Naive thymus-derived CD4-positive, alpha-beta T cell (primary cell): ENCODE measurements at regions not wholly inside any gene's neighbourhood (a gene's known extent, or its start where the extent isn't known, plus 50 kb on each side); places are given as distances from the start of the nearest gene placed in this dataset.

ENCODE experiments used
- ATAC-seq: fragments of 150-1000 bp; cut with Tn5 transposase; 2 replicates; pipeline ENCODE4 v1.10.0; 2021; ENCODE audit warnings: mild to moderate bottlenecking, moderate library complexity
- CTCF ChIA-PET: fragments of 350-600 bp; sonication (Branson Sonifier 250); formaldehyde crosslinking; loops from one replicate; lab custom pipeline; 2021; ENCODE audit warnings: antibody characterized with exemption; lab: Charles Lee
- POLR2A ChIA-PET: fragments of 350-600 bp; sonication (Branson Sonifier 250); formaldehyde crosslinking; loops from one replicate; lab custom pipeline; 2021; ENCODE audit warnings: antibody characterized with exemption, inconsistent platforms; lab: Charles Lee
- DNase-seq, 9 donors: peaks; one replicate each; pipeline versions ENCODE4 v3.0.0 to v3.0.0-alpha.2; 2020 to 2022; ENCODE audit warnings: mixed read lengths in 1 of 9
- H3K27ac ChIP-seq: one replicate; pipeline ENCODE4 v1.7.0; 2013; ENCODE audit warnings: mild to moderate bottlenecking, low read depth, low read length, moderate library complexity
- H3K27me3 ChIP-seq, 2 donors: one replicate each; pipeline ENCODE4 v1.7.0; 2013; ENCODE audit warnings: low read length in 2 of 2, mild to moderate bottlenecking in 2 of 2, moderate library complexity in 2 of 2; ENCODE audit not compliant: control insufficient read depth in 2 of 2, insufficient read depth in 2 of 2
- H3K36me3 ChIP-seq, 3 experiments: 1 replicate in 2 of 3; 2 replicates in 1 of 3; pipeline ENCODE4 v1.7.0; 2013; ENCODE audit warnings: low read length in 3 of 3, mild to moderate bottlenecking in 3 of 3, moderate library complexity in 1 of 3; ENCODE audit not compliant: insufficient read depth in 3 of 3, control insufficient read depth in 2 of 3
- H3K4me1 ChIP-seq, 2 donors: one replicate each; pipeline ENCODE4 v1.7.0; 2013; ENCODE audit warnings: low read length in 2 of 2, mild to moderate bottlenecking in 2 of 2, moderate library complexity in 1 of 2; ENCODE audit not compliant: control insufficient read depth in 2 of 2, insufficient read depth in 2 of 2
- H3K4me3 ChIP-seq: 2 replicates; pipeline ENCODE4 v1.7.0; 2013; ENCODE audit warnings: mild to moderate bottlenecking, low read length
- H3K9me3 ChIP-seq, 3 experiments: 1 replicate in 2 of 3; 2 replicates in 1 of 3; pipeline ENCODE4 v1.7.0; 2013; ENCODE audit warnings: low read length in 3 of 3; ENCODE audit not compliant: control insufficient read depth in 2 of 3
- H3K27ac Mint-ChIP-seq, 9 donors: one replicate each; pipeline ENCODE4 v1.8.0; 2020 to 2022; ENCODE audit warnings: mixed read lengths in 9 of 9, mild to moderate bottlenecking in 8 of 9, moderate library complexity in 5 of 9, inconsistent platforms in 2 of 9
- H3K27me3 Mint-ChIP-seq, 5 donors: one replicate each; pipeline ENCODE4 v1.8.0; 2021 to 2022; ENCODE audit warnings: mixed read lengths in 5 of 5, mild to moderate bottlenecking in 1 of 5
- H3K36me3 Mint-ChIP-seq, 5 donors: one replicate each; pipeline ENCODE4 v1.8.0; 2020 to 2022; ENCODE audit warnings: mixed read lengths in 5 of 5, mild to moderate bottlenecking in 3 of 5, inconsistent platforms in 1 of 5
- H3K4me1 Mint-ChIP-seq, 7 donors: one replicate each; pipeline ENCODE4 v1.8.0; 2020 to 2022; ENCODE audit warnings: mixed read lengths in 7 of 7, mild to moderate bottlenecking in 3 of 7, inconsistent platforms in 1 of 7
- H3K4me3 Mint-ChIP-seq, 10 donors: one replicate each; pipeline ENCODE4 v1.8.0; 2020 to 2022; ENCODE audit warnings: mild to moderate bottlenecking in 10 of 10, mixed read lengths in 10 of 10, moderate library complexity in 6 of 10, inconsistent platforms in 2 of 10
- H3K9me3 Mint-ChIP-seq, 11 donors: one replicate each; pipeline ENCODE4 v1.8.0; 2020 to 2022; ENCODE audit warnings: mixed read lengths in 11 of 11, mild to moderate bottlenecking in 4 of 11, inconsistent platforms in 1 of 11, moderate library complexity in 1 of 11
- intact Hi-C, 2 donors: fragments of 100-400 bp; cut with micrococcal nuclease; formaldehyde crosslinking; loops; one replicate each; pipeline ENCODE4 v1.15.1; 2023

- H3K27ac Mint-ChIP-seq: no peak overlapping the region
- DNase-seq (no peak), ATAC-seq (no peak)
- intact Hi-C loops: no loop called here
- H3K27me3 ChIP-seq: no peaks in the 10 kb centered on the region
- no peaks in the 10 kb centered on the region for H3K36me3 ChIP-seq
- H3K27me3 Mint-ChIP-seq: no peaks in the 10 kb centered on the region
- ChIA-PET CTCF (no interaction called here), POLR2A (no interaction called here)
- peaks cover 0 to 14% (median 5%) of the 10 kb centered on the region in 11 donors for H3K9me3 Mint-ChIP-seq
- no peaks in the 10 kb centered on the region for H3K4me1 ChIP-seq
- no peak overlapping the region for H3K4me3 ChIP-seq
- peaks cover 0 to 4% (median 0%) of the 10 kb centered on the region in 5 donors for H3K36me3 Mint-ChIP-seq
- H3K27ac ChIP-seq: no peak overlapping the region
- peaks cover 0 to 6% (median 3%) of the 10 kb centered on the region in 3 experiments for H3K9me3 ChIP-seq
- no peak overlapping the region for H3K4me3 Mint-ChIP-seq
- H3K4me1 Mint-ChIP-seq: no peaks in the 10 kb centered on the region
Measured at GRCh38 chr16:61289141-61289540, 747.1 kb downstream of the CDH8 start.

GRCh38 chr16:61277849-61278248 is 758.4 kb downstream of the CDH8 start:
- intact Hi-C loops: no loop called here
- POLR2A ChIA-PET: no interaction called here
- H3K9me3 Mint-ChIP-seq: peaks cover 11 to 45% (median 18%) of the 10 kb centered on the region in 11 donors
- H3K4me3 Mint-ChIP-seq: no peak overlapping the region
- CTCF ChIA-PET: no interaction called here
- H3K4me3 ChIP-seq: no peak overlapping the region
- no peak for ATAC-seq
- no peaks in the 10 kb centered on the region for H3K36me3 ChIP-seq
- H3K27me3 Mint-ChIP-seq: no peaks in the 10 kb centered on the region
- no peaks in the 10 kb centered on the region for H3K27me3 ChIP-seq
- no peaks in the 10 kb centered on the region for H3K4me1 Mint-ChIP-seq
- H3K9me3 ChIP-seq: no peaks in the 10 kb centered on the region
- no peak for DNase-seq
- no peak overlapping the region for H3K27ac Mint-ChIP-seq
- peaks cover 0 to 5% (median 0%) of the 10 kb centered on the region in 5 donors for H3K36me3 Mint-ChIP-seq
- H3K27ac ChIP-seq: no peak overlapping the region
- no peaks in the 10 kb centered on the region for H3K4me1 ChIP-seq

DNA sequence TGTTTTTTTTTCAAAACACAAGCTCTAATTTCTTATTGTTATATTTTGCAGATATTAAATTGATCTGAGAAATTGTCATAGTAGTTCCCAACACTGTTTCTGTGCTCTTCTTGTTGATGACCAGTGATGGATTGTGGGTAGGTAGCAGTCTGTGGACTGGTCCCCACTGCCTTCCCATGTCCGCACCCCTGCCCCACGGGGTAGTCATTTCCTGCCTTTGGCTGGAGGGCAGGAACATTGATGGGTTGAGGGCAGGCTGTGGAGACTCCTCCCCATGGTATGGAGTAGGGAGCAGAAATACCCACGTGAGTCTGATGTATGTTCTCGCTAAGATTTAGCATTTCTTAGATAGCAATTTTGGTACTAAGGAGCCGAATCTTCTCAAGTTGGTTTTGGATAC is 762.0 kb downstream of the CDH8 start:
- Histone ChIP-seq H3K27ac (no peak overlapping the region), H3K36me3 (no peaks in the 10 kb centered on the region), H3K27me3 (no peaks in the 10 kb centered on the region), H3K4me1 (no peaks in the 10 kb centered on the region), H3K4me3 (no peak overlapping the region), H3K9me3 (no peaks in the 10 kb centered on the region)
- Mint-ChIP-seq H3K4me3 (no peak overlapping the region), H3K36me3 (peaks cover 0 to 5% (median 0%) of the 10 kb centered on the region in 5 donors), H3K27me3 (no peaks in the 10 kb centered on the region), H3K4me1 (no peaks in the 10 kb centered on the region), H3K27ac (no peak overlapping the region), H3K9me3 (peaks cover 9 to 37% (median 17%) of the 10 kb centered on the region in 11 donors)
- intact Hi-C loops: no loop called here
- ATAC-seq (no peak), DNase-seq (no peak)
- ChIA-PET CTCF (no interaction called here), POLR2A (no interaction called here)

DNA sequence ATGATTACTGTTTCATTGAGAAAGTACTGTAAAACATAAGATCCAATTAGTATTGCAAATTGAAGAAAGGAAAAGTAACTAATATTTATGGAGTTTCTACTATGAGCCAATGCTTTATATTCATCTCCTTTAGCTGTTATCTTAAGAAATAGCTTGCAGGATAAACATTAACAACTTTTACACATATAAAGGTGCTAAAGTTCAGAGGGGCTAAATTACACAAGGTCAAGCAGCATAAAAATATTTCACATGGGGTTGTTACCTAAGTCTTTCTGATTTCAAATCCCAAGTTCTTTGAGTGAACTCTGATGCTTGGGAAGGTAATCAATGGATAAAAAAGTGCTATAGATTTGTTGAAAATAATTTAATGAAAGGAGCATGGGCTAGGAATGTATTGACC is 765.5 kb downstream of the CDH8 start:
- H3K27me3 ChIP-seq: no peaks in the 10 kb centered on the region
- ChIA-PET POLR2A (no interaction called here), CTCF (no interaction called here)
- Mint-ChIP-seq H3K4me3 (no peak overlapping the region), H3K36me3 (peaks cover 0 to 2% (median 0%) of the 10 kb centered on the region in 5 donors), H3K9me3 (peaks cover 2 to 25% (median 10%) of the 10 kb centered on the region in 11 donors), H3K27ac (no peak overlapping the region), H3K4me1 (no peaks in the 10 kb centered on the region), H3K27me3 (no peaks in the 10 kb centered on the region)
- no peak for ATAC-seq
- intact Hi-C loops: no loop called here
- H3K4me1 ChIP-seq: no peaks in the 10 kb centered on the region
- H3K27ac ChIP-seq: no peak overlapping the region
- H3K4me3 ChIP-seq: no peak overlapping the region
- no peak for DNase-seq
- no peaks in the 10 kb centered on the region for H3K36me3 ChIP-seq
- no peaks in the 10 kb centered on the region for H3K9me3 ChIP-seq

- Mint-ChIP-seq H3K9me3 (peaks cover 2 to 28% (median 8%) of the 10 kb centered on the region in 11 donors), H3K4me3 (no peak overlapping the region), H3K27ac (no peak overlapping the region), H3K4me1 (no peaks in the 10 kb centered on the region), H3K36me3 (peaks cover 0 to 3% (median 0%) of the 10 kb centered on the region in 5 donors), H3K27me3 (no peaks in the 10 kb centered on the region)
- Histone ChIP-seq H3K27me3 (no peaks in the 10 kb centered on the region), H3K4me1 (no peaks in the 10 kb centered on the region), H3K4me3 (no peak overlapping the region), H3K9me3 (no peaks in the 10 kb centered on the region), H3K36me3 (no peaks in the 10 kb centered on the region), H3K27ac (no peak overlapping the region)
- intact Hi-C loops: no loop called here
- CTCF ChIA-PET: no interaction called here
- ATAC-seq (no peak), DNase-seq (no peak)
- POLR2A ChIA-PET: no interaction called here
Measured at GRCh38 chr16:61263400-61263799, 772.8 kb downstream of the CDH8 start.

GRCh38 chr16:61261315-61261714 is 774.9 kb downstream of the CDH8 start:
- Histone ChIP-seq H3K36me3 (no peaks in the 10 kb centered on the region), H3K9me3 (no peaks in the 10 kb centered on the region), H3K27ac (no peak overlapping the region), H3K4me1 (no peaks in the 10 kb centered on the region), H3K4me3 (no peak overlapping the region), H3K27me3 (no peaks in the 10 kb centered on the region)
- peaks cover 0 to 3% (median 0%) of the 10 kb centered on the region in 5 donors for H3K36me3 Mint-ChIP-seq
- DNase-seq (no peak), ATAC-seq (no peak)
- no peaks in the 10 kb centered on the region for H3K4me1 Mint-ChIP-seq
- peaks cover 3 to 35% (median 10%) of the 10 kb centered on the region in 11 donors for H3K9me3 Mint-ChIP-seq
- intact Hi-C loops: no loop called here
- CTCF ChIA-PET: no interaction called here
- no peaks in the 10 kb centered on the region for H3K27me3 Mint-ChIP-seq
- no peak overlapping the region for H3K27ac Mint-ChIP-seq
- POLR2A ChIA-PET: no interaction called here
- no peak overlapping the region for H3K4me3 Mint-ChIP-seq

DNA sequence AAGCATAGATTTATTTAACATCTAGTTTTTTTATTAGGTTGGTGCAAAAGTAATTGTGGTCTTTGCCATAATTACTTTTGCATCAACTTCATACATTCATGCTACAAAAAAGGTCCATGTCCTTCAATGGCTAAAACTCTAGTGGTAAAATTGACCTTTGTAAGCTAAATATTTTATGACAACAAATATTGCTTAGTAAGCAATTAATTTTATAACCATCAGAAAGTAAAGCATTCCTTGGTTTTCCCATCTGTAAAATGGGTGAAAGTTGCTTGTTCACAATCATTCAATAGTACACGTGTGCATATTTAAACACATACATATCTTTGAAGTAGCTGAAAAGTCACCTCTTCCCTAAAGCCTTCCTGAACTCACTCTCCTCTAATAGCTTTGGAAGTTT is 789.6 kb downstream of the CDH8 start:
- Histone ChIP-seq H3K4me1 (no peaks in the 10 kb centered on the region), H3K27me3 (no peaks in the 10 kb centered on the region), H3K27ac (no peak overlapping the region), H3K36me3 (no peaks in the 10 kb centered on the region), H3K4me3 (no peak overlapping the region), H3K9me3 (no peaks in the 10 kb centered on the region)
- no peak for ATAC-seq
- Mint-ChIP-seq H3K4me1 (no peaks in the 10 kb centered on the region), H3K4me3 (no peak overlapping the region), H3K36me3 (no peaks in the 10 kb centered on the region), H3K9me3 (peaks cover 0 to 28% (median 5%) of the 10 kb centered on the region in 11 donors), H3K27ac (no peak overlapping the region), H3K27me3 (no peaks in the 10 kb centered on the region)
- DNase-seq: no peak
- intact Hi-C loops: no loop called here
- POLR2A ChIA-PET: no interaction called here
- CTCF ChIA-PET: no interaction called here
